ENCODE measurements at regions not wholly inside any gene's neighbourhood (a gene's known extent, or its start where the extent isn't known, plus 50 kb on each side); places are given as distances from the start of the nearest gene placed in this dataset.

GRCh38 chr15:29208836-29209235 lies 60.8 kb downstream of the NSMCE3 start:
- H3K9me3 ChIP-seq = no peaks in the 10 kb centered on the region
- no peak for DNase-seq
- peaks cover 3% of the 10 kb centered on the region for H3K4me1 ChIP-seq
- no peak for TF ChIP-seq CTCF (IDR thresholded peaks at IDR 0.05)
- TF ChIP-seq POLR2A (IDR thresholded peaks at IDR 0.05) = no peak
- intact Hi-C loops (cut with DNase I; ENCODE audit: low total_unique reads) = no loop called here
- 74 to 75% methylated on average over 4 of the region's 4 CpGs for WGBS, 2 donors
- H3K27me3 ChIP-seq = no peaks in the 10 kb centered on the region
- no peak overlapping the region for H3K27ac ChIP-seq
- no peaks in the 10 kb centered on the region for H3K36me3 ChIP-seq (ENCODE audit: low read depth, missing control alignments)
- no peak overlapping the region for H3K4me3 ChIP-seq

- 11 to 16% methylated on average over 5 of the region's 5 CpGs for WGBS, 2 donors
- DNase-seq = no peak
- no peak overlapping the region for H3K27ac ChIP-seq
- H3K4me1 ChIP-seq = peaks cover 3% of the 10 kb centered on the region
- intact Hi-C loops (cut with DNase I; ENCODE audit: low total_unique reads) = no loop called here
- H3K36me3 ChIP-seq (ENCODE audit: low read depth, missing control alignments) = no peaks in the 10 kb centered on the region
- no peaks in the 10 kb centered on the region for H3K27me3 ChIP-seq
- no peak overlapping the region for H3K4me3 ChIP-seq
- H3K9me3 ChIP-seq = no peaks in the 10 kb centered on the region
- TF ChIP-seq POLR2A (IDR thresholded peaks at IDR 0.05) (no peak), CTCF (IDR thresholded peaks at IDR 0.05) (no peak)
Observed at GRCh38 chr15:29208352-29208751, 61.3 kb downstream of the NSMCE3 start.

GRCh38 chr15:29207758-29208108 lies 61.9 kb downstream of the NSMCE3 start:
- no peaks in the 10 kb centered on the region for H3K27me3 ChIP-seq
- intact Hi-C loops (cut with DNase I; ENCODE audit: low total_unique reads) = no loop called here
- peak overlapping the region in 1 of 2 donors; percentile 41 for H3K4me3 ChIP-seq
- H3K27ac ChIP-seq = no peak overlapping the region
- no peaks in the 10 kb centered on the region for H3K9me3 ChIP-seq
- H3K4me1 ChIP-seq = peaks cover 3% of the 10 kb centered on the region
- 62 to 74% methylated on average over 4 to 5 of the region's 5 CpGs for WGBS, 2 donors
- no peak for DNase-seq
- no peaks in the 10 kb centered on the region for H3K36me3 ChIP-seq (ENCODE audit: low read depth, missing control alignments)
- TF ChIP-seq CTCF (IDR thresholded peaks at IDR 0.05) (no peak), POLR2A (IDR thresholded peaks at IDR 0.05) (no peak)

GRCh38 chr15:29207027-29207757 lies 62.4 kb downstream of the NSMCE3 start:
- no peak for TF ChIP-seq POLR2A (IDR thresholded peaks at IDR 0.05)
- TF ChIP-seq CTCF (IDR thresholded peaks at IDR 0.05) = no peak
- H3K27ac ChIP-seq = no peak overlapping the region
- peak overlapping the region; percentile 41 to 43 for H3K4me3 ChIP-seq
- intact Hi-C loops (cut with DNase I; ENCODE audit: low total_unique reads) = no loop called here
- H3K4me1 ChIP-seq = peaks cover 3% of the 10 kb centered on the region
- no peaks in the 10 kb centered on the region for H3K36me3 ChIP-seq (ENCODE audit: low read depth, missing control alignments)
- WGBS, 2 donors = 61 to 80% methylated on average over 22 to 23 of the region's 23 CpGs
- no peaks in the 10 kb centered on the region for H3K9me3 ChIP-seq
- no peaks in the 10 kb centered on the region for H3K27me3 ChIP-seq
- peak; percentile 51 for DNase-seq

GRCh38 chr15:29205186-29205585 lies 64.4 kb downstream of the NSMCE3 start:
- intact Hi-C loops (cut with DNase I; ENCODE audit: low total_unique reads) = no loop called here
- peaks cover 3% of the 10 kb centered on the region for H3K4me1 ChIP-seq
- no peak for DNase-seq
- 42 to 87% methylated on average over 2 of the region's 2 CpGs for WGBS, 2 donors
- H3K27me3 ChIP-seq = no peaks in the 10 kb centered on the region
- no peaks in the 10 kb centered on the region for H3K9me3 ChIP-seq
- H3K36me3 ChIP-seq (ENCODE audit: low read depth, missing control alignments) = no peaks in the 10 kb centered on the region
- TF ChIP-seq CTCF (IDR thresholded peaks at IDR 0.05) (no peak), POLR2A (IDR thresholded peaks at IDR 0.05) (no peak)
- H3K4me3 ChIP-seq = no peak overlapping the region
- no peak overlapping the region for H3K27ac ChIP-seq

Data from testis (tissue), 2 donors.